HG02623 (cell line): ENCODE measurements at regions not wholly inside any gene's neighbourhood (a gene's known extent, or its start where the extent isn't known, plus 50 kb on each side); places are given as distances from the start of the nearest gene placed in this dataset.
"Not testable (repeated sequence)": the region's sequence is repeated elsewhere in the genome, so short reads cannot be mapped to it uniquely, and the experiment has no call there.

Source experiments
- ATAC-seq: cut with Tn5 transposase; IDR thresholded peaks from one replicate; pipeline ENCODE4 v1.9.1; 2021; ENCODE audit warnings: moderate library complexity; ENCODE audit not compliant: unreplicated experiment

- ATAC-seq = no peak
Observed at GRCh38 chr13:97520061-97520460, 86.1 kb downstream of the RAP2A start.

GRCh38 chr13:97520866-97521265 lies 86.9 kb downstream of the RAP2A start:
- no peak for ATAC-seq

GRCh38 chr13:97521726-97522125 lies 87.8 kb downstream of the RAP2A start:
- no peak for ATAC-seq

GRCh38 chr13:97522243-97522642 lies 88.3 kb downstream of the RAP2A start:
- ATAC-seq = no peak

- no peak for ATAC-seq
Observed at GRCh38 chr13:97526556-97526955, 92.6 kb downstream of the RAP2A start.

GRCh38 chr13:97528518-97528917 lies 94.5 kb downstream of the RAP2A start:
- ATAC-seq = no peak

- ATAC-seq = no peak
Observed at GRCh38 chr13:97534540-97534939, 100.6 kb downstream of the RAP2A start.

GRCh38 chr13:97535614-97536013 lies 101.6 kb downstream of the RAP2A start:
- no peak for ATAC-seq

- ATAC-seq = peak; percentile 71
Observed at GRCh38 chr13:97537110-97537509, 103.1 kb downstream of the RAP2A start.

- ATAC-seq = no peak
Observed at GRCh38 chr13:97538203-97538602, 104.2 kb downstream of the RAP2A start.

- ATAC-seq = no peak
Observed at GRCh38 chr13:97539651-97540610, 106.0 kb downstream of the RAP2A start.

- ATAC-seq = no peak
Observed at GRCh38 chr13:97540696-97541095, 106.7 kb downstream of the RAP2A start.

GRCh38 chr13:97542102-97542685 lies 108.2 kb downstream of the RAP2A start:
- no peak for ATAC-seq

- no peak for ATAC-seq
Observed at GRCh38 chr13:97544031-97544765, 110.2 kb downstream of the RAP2A start.

GRCh38 chr13:97544971-97545499 lies 111.1 kb downstream of the RAP2A start:
- not testable (repeated sequence) for ATAC-seq

GRCh38 chr13:97548138-97548537 lies 114.2 kb downstream of the RAP2A start:
- ATAC-seq = peak; percentile 54

GRCh38 chr13:97548711-97549110 lies 114.7 kb downstream of the RAP2A start:
- ATAC-seq = no peak

- no peak for ATAC-seq
Observed at GRCh38 chr13:97549201-97549600, 115.2 kb downstream of the RAP2A start.

GRCh38 chr13:97554496-97554895 lies 120.5 kb downstream of the RAP2A start:
- no peak for ATAC-seq

GRCh38 chr13:97555034-97555433 lies 121.1 kb downstream of the RAP2A start:
- ATAC-seq = no peak

- no peak for ATAC-seq
Observed at GRCh38 chr13:97559030-97559429, 125.1 kb downstream of the RAP2A start.
